ENCODE measurements at regions not wholly inside any gene's neighbourhood (a gene's known extent, or its start where the extent isn't known, plus 50 kb on each side); places are given as distances from the start of the nearest gene placed in this dataset.

GRCh38 chr4:133059117-133059516 is 90.0 kb upstream of the PCDH10 start:
- H3K4me3 ChIP-seq (ENCODE audit: low read depth, low read length), result no peak overlapping the region
- no peaks in the 10 kb centered on the region for H3K36me3 ChIP-seq (ENCODE audit: control insufficient read depth, insufficient read depth, low read length)
- H2AFZ ChIP-seq, result no peak overlapping the region
- H3K79me2 ChIP-seq, result no peaks in the 10 kb centered on the region
- H3K27me3 ChIP-seq (ENCODE audit: control insufficient read depth, insufficient read depth, low read length), result no peaks in the 10 kb centered on the region
- no peak overlapping the region for H3K27ac ChIP-seq
- no peaks in the 10 kb centered on the region for H3K9me3 ChIP-seq (ENCODE audit: control insufficient read depth, low read length)
- no peaks in the 10 kb centered on the region for H3K4me1 ChIP-seq
- H3K9ac ChIP-seq, result no peak overlapping the region
- H3K4me2 ChIP-seq (ENCODE audit: low read length), result no peak overlapping the region
- TF ChIP-seq CTCF (IDR thresholded peaks at IDR 0.05), result no peak

- H2AFZ ChIP-seq, result no peak overlapping the region
- no peak overlapping the region for H3K4me3 ChIP-seq (ENCODE audit: low read depth, low read length)
- TF ChIP-seq CTCF (IDR thresholded peaks at IDR 0.05), result no peak
- H3K79me2 ChIP-seq, result no peaks in the 10 kb centered on the region
- no peak overlapping the region for H3K4me2 ChIP-seq (ENCODE audit: low read length)
- H3K9me3 ChIP-seq (ENCODE audit: control insufficient read depth, low read length), result no peaks in the 10 kb centered on the region
- no peaks in the 10 kb centered on the region for H3K27me3 ChIP-seq (ENCODE audit: control insufficient read depth, insufficient read depth, low read length)
- H3K4me1 ChIP-seq, result no peaks in the 10 kb centered on the region
- no peak overlapping the region for H3K27ac ChIP-seq
- no peak overlapping the region for H3K9ac ChIP-seq
- no peaks in the 10 kb centered on the region for H3K36me3 ChIP-seq (ENCODE audit: control insufficient read depth, insufficient read depth, low read length)
Observed at GRCh38 chr4:133062851-133063250, 86.2 kb upstream of the PCDH10 start.

GRCh38 chr4:133068083-133068482 is 81.0 kb upstream of the PCDH10 start:
- Histone ChIP-seq H3K27ac (no peak overlapping the region), H2AFZ (no peak overlapping the region), H3K4me2 (ENCODE audit: low read length) (no peak overlapping the region), H3K9me3 (ENCODE audit: control insufficient read depth, low read length) (no peaks in the 10 kb centered on the region), H3K79me2 (no peaks in the 10 kb centered on the region), H3K27me3 (ENCODE audit: control insufficient read depth, insufficient read depth, low read length) (no peaks in the 10 kb centered on the region), H3K36me3 (ENCODE audit: control insufficient read depth, insufficient read depth, low read length) (no peaks in the 10 kb centered on the region), H3K4me3 (ENCODE audit: low read depth, low read length) (no peak overlapping the region), H3K4me1 (no peaks in the 10 kb centered on the region), H3K9ac (no peak overlapping the region)
- no peak for TF ChIP-seq CTCF (IDR thresholded peaks at IDR 0.05)

GRCh38 chr4:133081246-133081645 is 67.8 kb upstream of the PCDH10 start:
- Histone ChIP-seq H3K4me2 (ENCODE audit: low read length) (no peak overlapping the region), H3K79me2 (no peaks in the 10 kb centered on the region), H2AFZ (no peak overlapping the region), H3K9ac (no peak overlapping the region), H3K9me3 (ENCODE audit: control insufficient read depth, low read length) (no peaks in the 10 kb centered on the region), H3K4me1 (no peaks in the 10 kb centered on the region), H3K27ac (no peak overlapping the region), H3K4me3 (ENCODE audit: low read depth, low read length) (no peak overlapping the region), H3K36me3 (ENCODE audit: control insufficient read depth, insufficient read depth, low read length) (no peaks in the 10 kb centered on the region), H3K27me3 (ENCODE audit: control insufficient read depth, insufficient read depth, low read length) (no peaks in the 10 kb centered on the region)
- TF ChIP-seq CTCF (IDR thresholded peaks at IDR 0.05), result no peak

- no peak overlapping the region for H3K27ac ChIP-seq
- H3K9ac ChIP-seq, result no peak overlapping the region
- no peaks in the 10 kb centered on the region for H3K79me2 ChIP-seq
- H3K9me3 ChIP-seq (ENCODE audit: control insufficient read depth, low read length), result no peaks in the 10 kb centered on the region
- no peak overlapping the region for H3K4me3 ChIP-seq (ENCODE audit: low read depth, low read length)
- H2AFZ ChIP-seq, result no peak overlapping the region
- H3K36me3 ChIP-seq (ENCODE audit: control insufficient read depth, insufficient read depth, low read length), result no peaks in the 10 kb centered on the region
- no peaks in the 10 kb centered on the region for H3K27me3 ChIP-seq (ENCODE audit: control insufficient read depth, insufficient read depth, low read length)
- no peak overlapping the region for H3K4me2 ChIP-seq (ENCODE audit: low read length)
- no peak for TF ChIP-seq CTCF (IDR thresholded peaks at IDR 0.05)
- H3K4me1 ChIP-seq, result no peaks in the 10 kb centered on the region
Observed at GRCh38 chr4:133084421-133084820, 64.7 kb upstream of the PCDH10 start.
